HG03066 (cell line): ENCODE measurements at regions not wholly inside any gene's neighbourhood (a gene's known extent, or its start where the extent isn't known, plus 50 kb on each side); places are given as distances from the start of the nearest gene placed in this dataset.

Experiments used
- ATAC-seq: cut with Tn5 transposase; IDR thresholded peaks from one replicate; pipeline ENCODE4 v1.9.1; 2021; ENCODE audit warnings: low read depth; ENCODE audit not compliant: unreplicated experiment

GRCh38 chr2:226410247-226410835 is 389.3 kb downstream of the IRS1 start:
- ATAC-seq, result no peak

- no peak for ATAC-seq
Measured at GRCh38 chr2:226409134-226409533, 390.5 kb downstream of the IRS1 start.

- ATAC-seq, result no peak
Measured at GRCh38 chr2:226408141-226408540, 391.5 kb downstream of the IRS1 start.

- no peak for ATAC-seq
Measured at GRCh38 chr2:226407135-226407534, 392.5 kb downstream of the IRS1 start.

- no peak for ATAC-seq
Measured at GRCh38 chr2:226405465-226405864, 394.2 kb downstream of the IRS1 start.

GRCh38 chr2:226403369-226403768 is 396.3 kb downstream of the IRS1 start:
- ATAC-seq, result no peak

GRCh38 chr2:226399006-226399405 is 400.6 kb downstream of the IRS1 start:
- ATAC-seq, result no peak

- no peak for ATAC-seq
Measured at GRCh38 chr2:226398580-226398979, 401.0 kb downstream of the IRS1 start.

- no peak for ATAC-seq
Measured at GRCh38 chr2:226396541-226396940, 403.1 kb downstream of the IRS1 start.

GRCh38 chr2:226387499-226387942 is 412.1 kb downstream of the IRS1 start:
- no peak for ATAC-seq

- no peak for ATAC-seq
Measured at GRCh38 chr2:226383461-226383860, 416.2 kb downstream of the IRS1 start.

GRCh38 chr2:226380679-226381078 is 418.9 kb downstream of the IRS1 start:
- ATAC-seq, result no peak

- no peak for ATAC-seq
Measured at GRCh38 chr2:226378753-226379705, 420.6 kb downstream of the IRS1 start.

- ATAC-seq, result no peak
Measured at GRCh38 chr2:226376516-226377180, 423.0 kb downstream of the IRS1 start.

GRCh38 chr2:226366920-226367319 is 432.7 kb downstream of the IRS1 start:
- ATAC-seq, result no peak

- ATAC-seq, result no peak
Measured at GRCh38 chr2:226364217-226364616, 435.4 kb downstream of the IRS1 start.

- no peak for ATAC-seq
Measured at GRCh38 chr2:226362980-226363379, 436.6 kb downstream of the IRS1 start.

- no peak for ATAC-seq
Measured at GRCh38 chr2:226360658-226361057, 439.0 kb downstream of the IRS1 start.

GRCh38 chr2:226358688-226359087 is 440.9 kb downstream of the IRS1 start:
- ATAC-seq, result no peak

- ATAC-seq, result no peak
Measured at GRCh38 chr2:226357816-226358215, 441.8 kb downstream of the IRS1 start.

GRCh38 chr2:226355600-226355999 is 444.0 kb downstream of the IRS1 start:
- ATAC-seq, result no peak
